ENCODE measurements at regions not wholly inside any gene's neighbourhood (a gene's known extent, or its start where the extent isn't known, plus 50 kb on each side); places are given as distances from the start of the nearest gene placed in this dataset.

GRCh38 chr6:91428953-91429560 lies 842.2 kb upstream of the MAP3K7 start:
- no peaks in the 10 kb centered on the region for H3K9me3 ChIP-seq (ENCODE audit: control insufficient read depth, low read depth, low read length)
- FAIRE-seq = no peak
- H3K4me2 ChIP-seq (ENCODE audit: control insufficient read depth, extremely low read depth, insufficient read depth, low read depth, low read length) = no peak overlapping the region
- H3K36me3 ChIP-seq (ENCODE audit: control insufficient read depth in 2 of 2, extremely low read depth in 1 of 2, insufficient read depth in 2 of 2, low read length in 2 of 2) = no peaks in the 10 kb centered on the region
- H3K27me3 ChIP-seq (ENCODE audit: control insufficient read depth, extremely low read depth, insufficient read depth, low read length) = no peaks in the 10 kb centered on the region
- DNase-seq (ENCODE audit: low read depth, low spot score) = no peak
- no peaks in the 10 kb centered on the region for H3K79me2 ChIP-seq (ENCODE audit: control insufficient read depth, insufficient read depth, low read length)
- H3K9ac ChIP-seq (ENCODE audit: control insufficient read depth, extremely low read depth, insufficient read depth, low read length) = no peak overlapping the region
- H3K4me1 ChIP-seq (ENCODE audit: control insufficient read depth, extremely low read depth, insufficient read depth, low read length) = no peaks in the 10 kb centered on the region
- H3K27ac ChIP-seq (ENCODE audit: control insufficient read depth, insufficient read depth, low read length) = no peak overlapping the region
- TF ChIP-seq EZH2 (IDR thresholded peaks at IDR 0.05; ENCODE audit: low read length) (no peak), CTCF (optimal IDR thresholded peaks at IDR 0.05 in 1 of 3, IDR thresholded peaks at IDR 0.05 in 1 of 3, conservative IDR thresholded peaks at IDR 0.05 in 1 of 3; ENCODE audit: extremely low read depth in 1 of 3, insufficient read depth in 2 of 3, low read length in 3 of 3) (no peak)
- no peak overlapping the region for H3K4me3 ChIP-seq (ENCODE audit: control insufficient read depth in 2 of 3, extremely low read depth in 1 of 3, insufficient read depth in 2 of 3, low read depth in 1 of 3, low read length in 3 of 3)
- no peaks in the 10 kb centered on the region for H4K20me1 ChIP-seq (ENCODE audit: control insufficient read depth, extremely low read depth, insufficient read depth, low read length)
- no peaks in the 10 kb centered on the region for H3K9me1 ChIP-seq (ENCODE audit: control insufficient read depth, extremely low read depth, insufficient read depth, low read length)
- H2AFZ ChIP-seq (ENCODE audit: control insufficient read depth, low read length) = no peak overlapping the region
- dilution Hi-C loops (cut with MboI; ENCODE audit: extremely low pct_ligation_motif_present, low sequenced_read_pairs) = no loop called here

- H3K9me3 ChIP-seq (ENCODE audit: control insufficient read depth, low read depth, low read length) = no peaks in the 10 kb centered on the region
- H2AFZ ChIP-seq (ENCODE audit: control insufficient read depth, low read length) = no peak overlapping the region
- no peak for TF ChIP-seq EZH2 (IDR thresholded peaks at IDR 0.05; ENCODE audit: low read length)
- no peak for TF ChIP-seq CTCF (optimal IDR thresholded peaks at IDR 0.05 in 1 of 3, IDR thresholded peaks at IDR 0.05 in 1 of 3, conservative IDR thresholded peaks at IDR 0.05 in 1 of 3; ENCODE audit: extremely low read depth in 1 of 3, insufficient read depth in 2 of 3, low read length in 3 of 3)
- H3K27ac ChIP-seq (ENCODE audit: control insufficient read depth, insufficient read depth, low read length) = no peak overlapping the region
- H4K20me1 ChIP-seq (ENCODE audit: control insufficient read depth, extremely low read depth, insufficient read depth, low read length) = no peaks in the 10 kb centered on the region
- no peak overlapping the region for H3K4me2 ChIP-seq (ENCODE audit: control insufficient read depth, extremely low read depth, insufficient read depth, low read depth, low read length)
- H3K4me1 ChIP-seq (ENCODE audit: control insufficient read depth, extremely low read depth, insufficient read depth, low read length) = no peaks in the 10 kb centered on the region
- H3K79me2 ChIP-seq (ENCODE audit: control insufficient read depth, insufficient read depth, low read length) = no peaks in the 10 kb centered on the region
- FAIRE-seq = no peak
- DNase-seq (ENCODE audit: low read depth, low spot score) = no peak
- dilution Hi-C loops (cut with MboI; ENCODE audit: extremely low pct_ligation_motif_present, low sequenced_read_pairs) = no loop called here
- no peaks in the 10 kb centered on the region for H3K36me3 ChIP-seq (ENCODE audit: control insufficient read depth in 2 of 2, extremely low read depth in 1 of 2, insufficient read depth in 2 of 2, low read length in 2 of 2)
- no peak overlapping the region for H3K4me3 ChIP-seq (ENCODE audit: control insufficient read depth in 2 of 3, extremely low read depth in 1 of 3, insufficient read depth in 2 of 3, low read depth in 1 of 3, low read length in 3 of 3)
- H3K9ac ChIP-seq (ENCODE audit: control insufficient read depth, extremely low read depth, insufficient read depth, low read length) = no peak overlapping the region
- H3K9me1 ChIP-seq (ENCODE audit: control insufficient read depth, extremely low read depth, insufficient read depth, low read length) = no peaks in the 10 kb centered on the region
- no peaks in the 10 kb centered on the region for H3K27me3 ChIP-seq (ENCODE audit: control insufficient read depth, extremely low read depth, insufficient read depth, low read length)
These were observed 841.4 kb upstream of the MAP3K7 start for GRCh38 chr6:91428296-91428695.

Measured in keratinocyte (primary cell).